Tibial nerve (tissue), 4 donors: ENCODE measurements at regions not wholly inside any gene's neighbourhood (a gene's known extent, or its start where the extent isn't known, plus 50 kb on each side); places are given as distances from the start of the nearest gene placed in this dataset. TPM values are rescaled to one million over a fixed set of nuclear protein-coding genes. Genes with fewer than 3 reads are reported as not detected.

Experiments
- DNase-seq, 2 donors: peaks; one replicate each; pipeline ENCODE4 v3.0.0-alpha.2; 2019; ENCODE audit warnings: low spot score in 2 of 2
- H3K27ac ChIP-seq, 4 donors: fragments of 200-600 bp; sonication (generic) in 3 of 4; one replicate each; pipeline ENCODE4 v1.5.1; 2017 to 2019; ENCODE audit warnings: mild to moderate bottlenecking in 1 of 4
- H3K27me3 ChIP-seq, 2 donors: fragments of 200-600 bp; sonication (generic) in 1 of 2; one replicate each; pipeline versions ENCODE4 v1.5.1 to v1.6.0; 2017 to 2019
- H3K36me3 ChIP-seq, 3 donors: fragments of 200-600 bp; sonication (generic); one replicate each; pipeline ENCODE4 v1.5.1; 2018 to 2019
- H3K4me1 ChIP-seq, 4 donors: fragments of 200-600 bp; sonication (generic) in 3 of 4; one replicate each; pipeline ENCODE4 v1.5.1; 2017 to 2019
- H3K4me3 ChIP-seq, 4 donors: fragments of 200-600 bp; sonication (generic) in 3 of 4; one replicate each; pipeline ENCODE4 v1.5.1; 2017 to 2019; ENCODE audit warnings: mild to moderate bottlenecking in 1 of 4, moderate library complexity in 1 of 4
- H3K9me3 ChIP-seq, 4 donors: fragments of 200-600 bp; sonication (generic) in 3 of 4; one replicate each; pipeline ENCODE4 v1.5.1; 2017 to 2019
- POLR2A ChIP-seq, 2 donors: fragments of 450-650 bp; IDR thresholded peaks; one replicate each; pipeline ENCODE4 v1.6.1; 2017; ENCODE audit warnings: antibody characterized with exemption in 2 of 2, mild to moderate bottlenecking in 2 of 2, moderate library complexity in 2 of 2
- WGBS, 2 donors: methylation state at CpG; one replicate each; pipeline ENCODE4 v1.1.5; 2018; 5-methylcytosine and 5-hydroxymethylcytosine counted together
- small RNA-seq: library from RNA; depleted of rRNA; stranded (forward); fragments of <200 nt; gene quantifications from one replicate; pipeline ENCODE3, GENCODE V24; 2016

DNA sequence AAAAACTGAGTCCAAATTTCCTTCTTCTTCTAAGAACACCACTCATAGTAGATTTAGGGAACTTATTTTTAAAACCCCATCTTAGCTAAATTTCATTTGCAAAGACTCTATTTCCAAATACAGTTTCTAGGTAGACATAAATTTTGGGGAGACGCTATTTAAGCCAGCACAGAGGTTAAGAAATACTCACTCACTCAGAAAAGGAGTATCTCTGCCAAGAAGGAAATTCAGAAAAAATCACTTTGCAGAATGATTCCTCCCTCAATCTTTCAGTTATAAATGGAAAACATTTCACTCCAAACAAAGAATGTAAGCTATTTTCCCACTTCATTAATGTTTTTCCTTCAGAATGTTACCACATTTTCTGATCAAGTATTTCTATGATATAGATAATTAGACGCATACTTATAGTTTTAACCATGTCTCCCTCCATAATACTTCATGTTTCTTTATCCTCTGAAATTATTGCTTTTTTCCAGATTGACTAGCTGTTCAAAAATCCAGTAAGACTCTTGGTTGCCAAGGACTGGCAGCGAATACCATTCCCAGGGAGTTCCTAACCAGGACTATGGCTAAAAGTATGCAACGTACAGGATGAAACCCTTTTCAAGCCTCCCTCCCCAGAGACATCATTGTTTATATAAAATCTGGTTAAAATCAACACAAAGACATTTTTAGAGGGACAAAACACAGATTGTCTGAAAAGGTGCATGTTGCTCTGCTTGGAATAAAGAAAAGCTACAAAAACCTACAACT lies 52.5 kb upstream of the RXFP2 start:
- Histone ChIP-seq H3K9me3 (no peaks in the 10 kb centered on the region), H3K27ac (no peak overlapping the region), H3K27me3 (no peaks in the 10 kb centered on the region), H3K36me3 (no peaks in the 10 kb centered on the region), H3K4me1 (peaks cover 0 to 11% (median 0%) of the 10 kb centered on the region in 4 donors), H3K4me3 (no peak overlapping the region)
- TF ChIP-seq POLR2A (IDR thresholded peaks at IDR 0.05) = no peak
- 57 to 59% methylated on average over 4 of the region's 4 CpGs for WGBS, 2 donors
- no peak for DNase-seq

Small RNAs in the stretch of these regions (small RNA-seq; reads per million reads assigned to genes)
- gene AL161616.1 = not detected
